Activated CD8-positive, alpha-beta memory T cell treated with anti-CD3 and anti-CD28 coated beads for 36 hours (primary cell): ENCODE measurements at regions not wholly inside any gene's neighbourhood (a gene's known extent, or its start where the extent isn't known, plus 50 kb on each side); places are given as distances from the start of the nearest gene placed in this dataset.
"Not testable (repeated sequence)": the region's sequence is repeated elsewhere in the genome, so short reads cannot be mapped to it uniquely, and the experiment has no call there.

Experiments
- CTCF ChIA-PET: fragments of 350-600 bp; sonication (Branson Sonifier 250); formaldehyde crosslinking; loops from one replicate; lab custom pipeline; 2021; ENCODE audit warnings: antibody characterized with exemption; lab: Charles Lee
- POLR2A ChIA-PET: fragments of 350-600 bp; sonication (Branson Sonifier 250); formaldehyde crosslinking; loops from one replicate; lab custom pipeline; 2021; ENCODE audit warnings: antibody characterized with exemption; lab: Charles Lee

- ChIA-PET POLR2A (no interaction called here), CTCF (no interaction called here)
These were observed 125.1 kb upstream of the CARMIL1 start for GRCh38 chr6:25154034-25154596.

DNA sequence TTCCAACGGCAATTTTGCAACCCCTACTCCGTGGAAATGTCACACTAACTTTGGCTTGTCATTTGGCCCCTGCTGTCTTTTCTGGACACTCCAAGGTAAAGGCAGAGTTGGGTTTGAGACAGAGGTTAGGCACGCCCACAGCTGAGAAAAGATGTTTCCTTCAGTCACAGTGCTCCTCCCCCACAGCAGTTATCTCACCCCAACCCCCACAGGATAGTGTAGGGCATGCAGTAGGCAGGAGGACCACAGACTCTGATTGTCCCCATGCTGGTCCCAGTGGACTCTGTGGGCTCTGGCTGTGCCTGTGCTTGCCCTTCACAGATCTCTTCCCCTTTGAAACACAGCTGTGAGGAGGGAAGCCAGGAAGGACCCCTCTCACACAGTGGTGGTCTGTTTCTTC, 124.0 kb upstream of the CARMIL1 start:
- CTCF ChIA-PET = no interaction called here

DNA sequence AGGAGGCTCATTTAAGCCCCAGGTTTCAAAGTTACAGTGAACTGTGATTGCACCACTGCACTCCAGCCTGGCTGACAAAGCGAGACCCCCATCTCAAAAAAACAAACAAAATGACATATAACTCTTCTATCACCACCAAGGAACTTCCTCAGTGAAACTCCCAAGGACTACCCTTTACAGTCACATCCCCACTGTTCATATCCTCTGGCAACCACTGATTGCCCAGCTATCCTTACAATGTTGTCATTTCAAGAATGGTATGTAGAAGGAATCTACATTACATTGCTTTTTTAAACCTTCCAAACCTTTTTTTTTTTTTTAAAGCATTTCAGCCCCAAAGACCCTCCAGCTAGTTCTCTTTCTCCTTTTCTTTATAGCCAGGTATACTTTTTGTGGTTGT, 123.1 kb upstream of the CARMIL1 start:
- POLR2A ChIA-PET = no interaction called here
- CTCF ChIA-PET = no interaction called here

More for the DNA sequence above, 124.0 kb upstream of the CARMIL1 start:
- POLR2A ChIA-PET = no interaction called here

DNA sequence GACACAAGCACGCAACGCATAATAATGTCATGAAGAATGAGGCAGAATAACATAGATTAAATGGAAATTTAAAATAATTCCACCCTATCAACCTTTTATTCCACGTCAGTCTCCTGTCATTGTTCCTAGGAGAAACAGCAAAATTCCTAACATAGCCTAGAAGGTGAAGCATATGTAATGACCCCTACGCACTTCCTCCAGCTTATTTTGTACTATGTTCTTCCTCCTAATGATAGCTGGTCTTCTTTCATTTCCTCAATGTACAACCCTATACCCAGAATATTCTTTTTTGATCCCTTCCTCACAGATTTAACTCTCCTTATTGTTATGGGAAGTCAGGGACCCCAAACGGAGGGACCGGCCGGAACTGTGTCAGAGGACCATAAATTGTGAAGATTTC, 122.0 kb upstream of the CARMIL1 start:
- ChIA-PET POLR2A (no interaction called here), CTCF (no interaction called here)

- CTCF ChIA-PET = no interaction called here
- POLR2A ChIA-PET = no interaction called here
These were observed 121.3 kb upstream of the CARMIL1 start for GRCh38 chr6:25157842-25158241.

GRCh38 chr6:25160134-25160533, 119.0 kb upstream of the CARMIL1 start:
- CTCF ChIA-PET, POLR2A ChIA-PET: not testable (repeated sequence)

- CTCF ChIA-PET = no interaction called here
- POLR2A ChIA-PET = interaction anchor here (0.7 kb wide), 1 partner anchor 37 kb away, joined by 3 read pairs; no protein-coding TSS in a partner anchor
These were observed 114.0 kb upstream of the CARMIL1 start for GRCh38 chr6:25165177-25165576.

DNA sequence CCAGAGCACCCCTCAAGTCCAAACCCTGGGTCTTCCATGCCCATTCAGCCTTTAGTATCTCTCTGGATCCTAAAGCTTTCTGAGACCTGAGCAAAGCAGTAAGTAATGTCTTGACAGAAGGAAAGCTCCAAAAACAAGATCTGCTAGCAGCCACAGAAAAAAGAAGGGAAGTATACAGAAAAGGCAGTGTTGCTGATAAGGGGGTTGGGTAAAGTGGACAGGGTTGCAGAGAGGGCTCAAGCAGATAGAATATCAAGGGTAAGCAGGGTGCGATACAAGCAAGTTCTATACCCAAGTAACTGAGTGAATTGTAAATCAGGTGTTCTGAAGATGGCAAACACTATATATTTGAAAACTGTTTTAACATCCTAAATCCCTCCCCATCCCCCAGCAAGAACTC, 113.4 kb upstream of the CARMIL1 start:
- ChIA-PET CTCF (no interaction called here), POLR2A (no interaction called here)

DNA sequence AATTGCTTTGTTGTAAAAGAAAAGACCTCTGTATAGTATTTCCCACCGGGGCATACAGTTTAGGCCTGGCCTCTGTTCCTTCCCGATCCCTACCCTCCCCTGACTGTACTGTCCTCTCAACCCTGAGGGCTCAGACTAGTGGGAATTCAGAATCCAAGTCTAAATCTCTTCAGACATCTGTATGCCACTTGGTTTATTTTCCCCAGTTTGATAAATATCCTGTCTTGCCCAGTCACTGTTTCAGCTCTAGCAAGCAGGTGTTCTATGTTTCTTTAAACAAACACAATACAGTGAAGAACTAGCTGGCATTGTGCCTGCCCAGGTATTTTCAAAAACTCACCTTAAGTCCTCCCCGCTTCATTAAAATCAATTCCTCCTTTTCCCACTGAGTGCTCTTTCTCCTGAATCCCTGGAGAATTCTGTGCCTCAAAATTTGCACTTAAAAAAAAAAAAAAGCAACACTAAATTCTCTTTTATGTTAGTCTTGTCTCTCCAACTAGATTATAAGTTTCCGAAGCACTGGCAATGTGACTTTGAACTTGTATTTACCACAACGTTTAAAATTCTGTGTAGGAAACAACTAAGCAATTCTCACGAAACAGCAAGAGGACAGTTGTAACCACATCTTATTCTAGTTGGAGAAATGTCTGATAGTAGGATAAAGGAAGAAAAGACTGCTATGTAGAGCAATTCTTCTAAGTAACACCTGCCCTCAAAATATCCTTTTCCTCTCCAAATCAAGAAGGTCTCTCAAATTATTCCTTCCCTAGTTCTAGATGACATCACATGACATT, 112.0 kb upstream of the CARMIL1 start:
- POLR2A ChIA-PET = no interaction called here
- CTCF ChIA-PET = no interaction called here

DNA sequence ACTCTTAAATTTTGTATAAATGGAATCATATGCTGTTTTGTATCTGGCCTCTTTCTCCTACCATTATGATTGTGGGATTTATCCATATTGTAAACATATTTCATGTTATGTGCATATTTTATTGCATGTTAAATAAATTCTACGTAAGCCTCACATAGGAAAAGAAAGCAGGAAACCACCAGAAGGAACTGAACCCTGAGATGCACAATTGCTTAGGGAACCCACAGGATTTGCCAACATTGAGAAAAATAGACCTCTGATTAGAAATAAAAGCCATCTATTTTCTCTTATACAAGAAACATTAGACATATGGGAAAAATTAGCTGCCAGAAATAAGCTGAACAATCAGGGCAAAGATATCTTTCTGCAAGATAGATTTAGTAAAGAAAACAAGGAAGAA, 111.2 kb upstream of the CARMIL1 start:
- CTCF ChIA-PET = no interaction called here
- POLR2A ChIA-PET = no interaction called here

DNA sequence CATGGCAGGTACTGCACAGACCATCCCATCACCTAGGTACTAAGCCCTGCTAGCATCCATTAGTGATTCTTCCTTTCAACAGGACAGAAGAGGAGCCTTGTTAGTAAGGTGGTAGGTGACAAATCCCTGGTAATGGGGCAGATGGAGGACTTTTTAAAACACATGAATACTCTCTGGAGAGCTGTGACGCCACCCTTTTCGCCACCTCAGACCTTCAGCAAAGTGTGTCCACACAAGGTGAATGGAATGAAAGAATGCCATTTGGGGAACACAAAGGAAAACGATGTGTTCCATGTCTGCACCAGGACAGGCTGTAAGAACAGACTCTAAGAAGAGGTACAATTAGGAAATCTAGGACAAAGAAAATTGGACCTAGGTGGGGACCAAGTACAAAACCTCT, 110.5 kb upstream of the CARMIL1 start:
- POLR2A ChIA-PET = no interaction called here
- CTCF ChIA-PET = no interaction called here

GRCh38 chr6:25169553-25169952, 109.6 kb upstream of the CARMIL1 start:
- ChIA-PET CTCF (no interaction called here), POLR2A (no interaction called here)

GRCh38 chr6:25169961-25170360, 109.2 kb upstream of the CARMIL1 start:
- CTCF ChIA-PET = no interaction called here
- POLR2A ChIA-PET = no interaction called here

- ChIA-PET CTCF (no interaction called here), POLR2A (no interaction called here)
These were observed 108.5 kb upstream of the CARMIL1 start for GRCh38 chr6:25170640-25171039.

GRCh38 chr6:25171301-25171700, 107.9 kb upstream of the CARMIL1 start:
- CTCF ChIA-PET = no interaction called here
- POLR2A ChIA-PET = no interaction called here

GRCh38 chr6:25172819-25173218, 106.4 kb upstream of the CARMIL1 start:
- ChIA-PET CTCF (no interaction called here), POLR2A (interaction anchor here (0.7 kb wide), 1 partner anchor 390 kb away, joined by 9 read pairs; no protein-coding TSS in a partner anchor)

- CTCF ChIA-PET = interaction anchor here (1.0 kb wide), 1 partner anchor 23 kb away, joined by 4 read pairs; no protein-coding TSS in a partner anchor
- POLR2A ChIA-PET = interaction anchor here (0.6 to 1.0 kb wide), 4 partner anchors 22 to 430 kb away, joined by 3 to 9 read pairs (median 7); no protein-coding TSS in a partner anchor
These were observed 105.9 kb upstream of the CARMIL1 start for GRCh38 chr6:25173246-25173645.

DNA sequence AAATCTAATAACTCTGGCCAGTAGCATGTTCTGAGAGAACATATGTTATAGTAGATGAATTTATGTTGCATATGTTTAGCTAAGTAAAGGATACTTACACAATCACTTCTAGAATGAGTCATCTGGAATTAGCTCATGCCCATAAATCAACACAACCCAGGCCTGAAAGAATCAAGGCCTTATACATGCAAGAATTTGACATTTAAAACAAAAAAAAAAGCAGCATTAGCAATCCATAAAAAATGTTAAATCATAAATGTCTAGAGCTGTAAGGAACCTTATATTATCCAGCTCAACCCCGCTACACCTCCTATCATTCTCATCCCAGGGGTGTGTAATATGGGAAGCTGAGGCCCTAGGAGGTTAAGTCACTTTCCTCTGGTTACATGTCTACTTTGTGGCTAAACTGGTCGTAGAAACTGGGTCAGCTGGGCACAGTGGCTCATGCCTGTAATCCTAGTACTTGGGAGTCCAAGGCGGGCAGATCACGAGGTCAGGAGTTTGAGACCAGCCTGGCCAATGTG, 105.2 kb upstream of the CARMIL1 start:
- ChIA-PET POLR2A (interaction anchor here (0.6 to 1.0 kb wide), 3 partner anchors 22 to 431 kb away, joined by 3 to 9 read pairs (median 5); no protein-coding TSS in a partner anchor), CTCF (interaction anchor here (0.6 to 1.0 kb wide), 2 partner anchors 24 to 28 kb away, joined by 3 to 4 read pairs; no protein-coding TSS in a partner anchor)

DNA sequence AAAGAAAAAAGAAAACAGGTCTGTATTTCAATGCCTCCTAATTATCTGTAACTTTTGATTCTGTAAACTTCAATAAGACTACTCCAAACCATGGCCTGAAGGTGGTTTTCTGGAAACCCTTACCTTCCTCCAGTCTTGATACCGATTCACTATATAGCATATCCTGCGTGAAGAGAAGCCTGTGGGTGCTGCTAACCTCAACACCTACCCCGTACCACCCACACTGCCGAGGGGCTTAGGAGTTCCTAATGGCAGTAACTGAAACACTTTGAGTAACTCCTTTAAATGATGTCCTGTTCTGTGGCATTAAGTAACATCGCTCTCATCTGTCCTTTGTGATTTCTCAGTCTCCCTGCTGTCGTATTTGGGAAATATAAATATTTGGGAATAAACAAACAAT, 104.5 kb upstream of the CARMIL1 start:
- ChIA-PET POLR2A (no interaction called here), CTCF (interaction anchor here (0.6 kb wide), 1 partner anchor 29 kb away, joined by 3 read pairs; no protein-coding TSS in a partner anchor)

DNA sequence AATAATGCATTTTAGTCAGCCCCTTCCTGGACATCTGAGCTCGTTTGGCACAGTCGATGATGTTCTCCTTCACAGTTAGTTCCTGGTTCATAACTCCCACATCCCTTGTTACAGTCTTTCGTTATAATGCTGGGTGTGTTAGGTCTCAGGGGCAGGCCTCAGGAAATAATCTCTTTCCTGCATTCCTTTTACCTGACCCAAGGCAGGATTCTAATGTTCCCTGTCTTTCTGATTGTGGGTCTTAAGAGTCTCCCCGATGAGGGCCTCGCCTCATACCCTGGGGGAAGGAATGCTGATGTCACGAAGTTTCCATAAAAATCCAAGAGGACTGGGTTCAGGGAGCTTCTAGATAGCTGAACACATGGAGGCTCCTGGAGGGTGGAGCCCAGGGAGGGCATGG, 104.0 kb upstream of the CARMIL1 start:
- ChIA-PET CTCF (no interaction called here), POLR2A (no interaction called here)

GRCh38 chr6:25175681-25176080, 103.5 kb upstream of the CARMIL1 start:
- CTCF ChIA-PET = no interaction called here
- POLR2A ChIA-PET = no interaction called here
